ENCODE measurements at regions not wholly inside any gene's neighbourhood (a gene's known extent, or its start where the extent isn't known, plus 50 kb on each side); places are given as distances from the start of the nearest gene placed in this dataset.

GRCh38 chr10:84603971-84604370 is 275.6 kb downstream of the CCSER2 start:
- H3K27me3 Mint-ChIP-seq: peaks cover 5 to 15% of the 10 kb centered on the region in 2 donors
- H3K4me3 Mint-ChIP-seq: peak overlapping the region in 1 of 8 donors; percentile 3
- H3K36me3 Mint-ChIP-seq: no peaks in the 10 kb centered on the region
- intact Hi-C loops (cut with micrococcal nuclease): no loop called here
- ChIA-PET CTCF (ENCODE audit: partially characterized antibody) (no interaction called here), POLR2A (ENCODE audit: partially characterized antibody) (no interaction called here)
- H3K27ac ChIP-seq (ENCODE audit: low read depth, low read length): no peak overlapping the region
- no peaks in the 10 kb centered on the region for H3K4me1 Mint-ChIP-seq
- H3K27me3 ChIP-seq (ENCODE audit: insufficient read depth, low read length): no peaks in the 10 kb centered on the region
- H3K9me3 ChIP-seq (ENCODE audit: control insufficient read depth in 1 of 2, low read length in 2 of 2): no peaks in the 10 kb centered on the region
- H3K4me1 ChIP-seq (ENCODE audit: insufficient read depth, low read length): no peaks in the 10 kb centered on the region
- no peak for DNase-seq
- H3K9me3 Mint-ChIP-seq: no peaks in the 10 kb centered on the region
- no peak overlapping the region for H3K4me3 ChIP-seq (ENCODE audit: low read length in 2 of 2)
- no peak overlapping the region for H3K27ac Mint-ChIP-seq
- H3K36me3 ChIP-seq (ENCODE audit: insufficient read depth, low read length): no peaks in the 10 kb centered on the region

GRCh38 chr10:84605802-84606201 is 277.4 kb downstream of the CCSER2 start:
- CTCF ChIA-PET (ENCODE audit: partially characterized antibody): no interaction called here
- Histone ChIP-seq H3K4me1 (ENCODE audit: insufficient read depth, low read length) (no peaks in the 10 kb centered on the region), H3K27ac (ENCODE audit: low read depth, low read length) (no peak overlapping the region), H3K4me3 (ENCODE audit: low read length in 2 of 2) (no peak overlapping the region), H3K9me3 (ENCODE audit: control insufficient read depth in 1 of 2, low read length in 2 of 2) (no peaks in the 10 kb centered on the region), H3K36me3 (ENCODE audit: insufficient read depth, low read length) (no peaks in the 10 kb centered on the region), H3K27me3 (ENCODE audit: insufficient read depth, low read length) (no peaks in the 10 kb centered on the region)
- DNase-seq: no peak
- POLR2A ChIA-PET (ENCODE audit: partially characterized antibody): no interaction called here
- Mint-ChIP-seq H3K27ac (no peak overlapping the region), H3K4me1 (no peaks in the 10 kb centered on the region), H3K4me3 (no peak overlapping the region), H3K27me3 (peaks cover 6 to 16% of the 10 kb centered on the region in 2 donors), H3K9me3 (no peaks in the 10 kb centered on the region), H3K36me3 (no peaks in the 10 kb centered on the region)
- intact Hi-C loops (cut with micrococcal nuclease): loop anchor here (2.0 kb wide), 1 partner anchor 55 kb away; no protein-coding TSS in a partner anchor

- Histone ChIP-seq H3K4me1 (ENCODE audit: insufficient read depth, low read length) (no peaks in the 10 kb centered on the region), H3K4me3 (ENCODE audit: low read length in 2 of 2) (no peak overlapping the region), H3K27ac (ENCODE audit: low read depth, low read length) (no peak overlapping the region), H3K36me3 (ENCODE audit: insufficient read depth, low read length) (no peaks in the 10 kb centered on the region), H3K9me3 (ENCODE audit: control insufficient read depth in 1 of 2, low read length in 2 of 2) (no peaks in the 10 kb centered on the region), H3K27me3 (ENCODE audit: insufficient read depth, low read length) (no peaks in the 10 kb centered on the region)
- Mint-ChIP-seq H3K27me3 (peaks cover 6 to 16% of the 10 kb centered on the region in 2 donors), H3K9me3 (no peaks in the 10 kb centered on the region), H3K27ac (no peak overlapping the region), H3K4me3 (no peak overlapping the region), H3K36me3 (no peaks in the 10 kb centered on the region), H3K4me1 (no peaks in the 10 kb centered on the region)
- intact Hi-C loops (cut with micrococcal nuclease): loop anchor here (2.0 kb wide), 1 partner anchor 54 kb away; no protein-coding TSS in a partner anchor
- CTCF ChIA-PET (ENCODE audit: partially characterized antibody): no interaction called here
- POLR2A ChIA-PET (ENCODE audit: partially characterized antibody): no interaction called here
- DNase-seq: no peak
These were observed 278.0 kb downstream of the CCSER2 start for GRCh38 chr10:84606428-84606827.

- Mint-ChIP-seq H3K4me1 (no peaks in the 10 kb centered on the region), H3K36me3 (no peaks in the 10 kb centered on the region), H3K27me3 (peaks cover 6 to 16% of the 10 kb centered on the region in 2 donors), H3K27ac (no peak overlapping the region), H3K4me3 (no peak overlapping the region), H3K9me3 (no peaks in the 10 kb centered on the region)
- ChIA-PET CTCF (ENCODE audit: partially characterized antibody) (no interaction called here), POLR2A (ENCODE audit: partially characterized antibody) (no interaction called here)
- Histone ChIP-seq H3K27ac (ENCODE audit: low read depth, low read length) (no peak overlapping the region), H3K4me3 (ENCODE audit: low read length in 2 of 2) (no peak overlapping the region), H3K4me1 (ENCODE audit: insufficient read depth, low read length) (no peaks in the 10 kb centered on the region), H3K9me3 (ENCODE audit: control insufficient read depth in 1 of 2, low read length in 2 of 2) (no peaks in the 10 kb centered on the region), H3K27me3 (ENCODE audit: insufficient read depth, low read length) (no peaks in the 10 kb centered on the region), H3K36me3 (ENCODE audit: insufficient read depth, low read length) (no peaks in the 10 kb centered on the region)
- intact Hi-C loops (cut with micrococcal nuclease): loop anchor here (2.0 kb wide), 1 partner anchor 54 kb away; no protein-coding TSS in a partner anchor
- DNase-seq: no peak
These were observed 278.7 kb downstream of the CCSER2 start for GRCh38 chr10:84607044-84607443.

- no peaks in the 10 kb centered on the region for H3K27me3 ChIP-seq (ENCODE audit: insufficient read depth, low read length)
- H3K9me3 ChIP-seq (ENCODE audit: control insufficient read depth in 1 of 2, low read length in 2 of 2): no peaks in the 10 kb centered on the region
- Mint-ChIP-seq H3K4me3 (no peak overlapping the region), H3K4me1 (no peaks in the 10 kb centered on the region), H3K36me3 (no peaks in the 10 kb centered on the region), H3K27me3 (peaks cover 6 to 16% of the 10 kb centered on the region in 2 donors), H3K9me3 (no peaks in the 10 kb centered on the region), H3K27ac (no peak overlapping the region)
- H3K4me1 ChIP-seq (ENCODE audit: insufficient read depth, low read length): no peaks in the 10 kb centered on the region
- H3K36me3 ChIP-seq (ENCODE audit: insufficient read depth, low read length): no peaks in the 10 kb centered on the region
- no peak overlapping the region for H3K4me3 ChIP-seq (ENCODE audit: low read length in 2 of 2)
- intact Hi-C loops (cut with micrococcal nuclease): loop anchor here (2.0 kb wide), 1 partner anchor 53 kb away; no protein-coding TSS in a partner anchor
- no peak for DNase-seq
- no peak overlapping the region for H3K27ac ChIP-seq (ENCODE audit: low read depth, low read length)
- CTCF ChIA-PET (ENCODE audit: partially characterized antibody): no interaction called here
- POLR2A ChIA-PET (ENCODE audit: partially characterized antibody): no interaction called here
These were observed 279.1 kb downstream of the CCSER2 start for GRCh38 chr10:84607523-84607922.

- H3K4me3 ChIP-seq (ENCODE audit: low read length in 2 of 2): no peak overlapping the region
- ChIA-PET POLR2A (ENCODE audit: partially characterized antibody) (no interaction called here), CTCF (ENCODE audit: partially characterized antibody) (no interaction called here)
- H3K27me3 ChIP-seq (ENCODE audit: insufficient read depth, low read length): no peaks in the 10 kb centered on the region
- no peak overlapping the region for H3K27ac Mint-ChIP-seq
- H3K9me3 ChIP-seq (ENCODE audit: control insufficient read depth in 1 of 2, low read length in 2 of 2): no peaks in the 10 kb centered on the region
- H3K4me1 Mint-ChIP-seq: no peaks in the 10 kb centered on the region
- H3K36me3 Mint-ChIP-seq: no peaks in the 10 kb centered on the region
- no peaks in the 10 kb centered on the region for H3K36me3 ChIP-seq (ENCODE audit: insufficient read depth, low read length)
- intact Hi-C loops (cut with micrococcal nuclease): no loop called here
- DNase-seq: no peak
- H3K27ac ChIP-seq (ENCODE audit: low read depth, low read length): no peak overlapping the region
- H3K9me3 Mint-ChIP-seq: peaks cover 0 to 2% (median 0%) of the 10 kb centered on the region in 8 donors
- H3K27me3 Mint-ChIP-seq: peaks cover 9 to 19% of the 10 kb centered on the region in 2 donors
- no peaks in the 10 kb centered on the region for H3K4me1 ChIP-seq (ENCODE audit: insufficient read depth, low read length)
- no peak overlapping the region for H3K4me3 Mint-ChIP-seq
These were observed 279.7 kb downstream of the CCSER2 start for GRCh38 chr10:84608126-84608525.

- Histone ChIP-seq H3K36me3 (ENCODE audit: insufficient read depth, low read length) (no peaks in the 10 kb centered on the region), H3K27ac (ENCODE audit: low read depth, low read length) (no peak overlapping the region), H3K4me3 (ENCODE audit: low read length in 2 of 2) (no peak overlapping the region), H3K9me3 (ENCODE audit: control insufficient read depth in 1 of 2, low read length in 2 of 2) (no peaks in the 10 kb centered on the region), H3K27me3 (ENCODE audit: insufficient read depth, low read length) (no peaks in the 10 kb centered on the region), H3K4me1 (ENCODE audit: insufficient read depth, low read length) (no peaks in the 10 kb centered on the region)
- peaks cover 0 to 3% (median 0%) of the 10 kb centered on the region in 8 donors for H3K9me3 Mint-ChIP-seq
- POLR2A ChIA-PET (ENCODE audit: partially characterized antibody): no interaction called here
- H3K27ac Mint-ChIP-seq: no peak overlapping the region
- intact Hi-C loops (cut with micrococcal nuclease): no loop called here
- CTCF ChIA-PET (ENCODE audit: partially characterized antibody): interaction anchor here (0.8 kb wide), 1 partner anchor 1764 kb away, joined by 3 read pairs; no protein-coding TSS in a partner anchor
- no peaks in the 10 kb centered on the region for H3K36me3 Mint-ChIP-seq
- no peak for DNase-seq
- H3K4me3 Mint-ChIP-seq: no peak overlapping the region
- peaks cover 10 to 14% of the 10 kb centered on the region in 2 donors for H3K27me3 Mint-ChIP-seq
- no peaks in the 10 kb centered on the region for H3K4me1 Mint-ChIP-seq
These were observed 285.1 kb downstream of the CCSER2 start for GRCh38 chr10:84613336-84614021.

Measured in CD4-positive, alpha-beta memory T cell (primary cell).